Fibroblast of lung (primary cell): ENCODE measurements at regions not wholly inside any gene's neighbourhood (a gene's known extent, or its start where the extent isn't known, plus 50 kb on each side); places are given as distances from the start of the nearest gene placed in this dataset.

Source experiments
- CTCF ChIP-seq, 2 donors: IDR thresholded peaks in 1 of 2; conservative IDR thresholded peaks in 1 of 2; 1 replicate in 1 of 2; 2 replicates in 1 of 2; pipeline ENCODE4 v1.5.1; 2011 to 2012; ENCODE audit warnings: low read length in 2 of 2, control low read depth in 1 of 2, inconsistent platforms in 1 of 2, low read depth in 1 of 2, mild to moderate bottlenecking in 1 of 2
- EZH2 ChIP-seq: IDR thresholded peaks from 2 replicates; pipeline ENCODE4 v1.5.1; 2012; ENCODE audit warnings: low read length, control low read depth, mild to moderate bottlenecking; ENCODE audit errors: missing control alignments

GRCh38 chr5:61597684-61598083 is 265.6 kb downstream of the ZSWIM6 start:
- TF ChIP-seq CTCF (conservative IDR thresholded peaks at IDR 0.05 in 1 of 2, IDR thresholded peaks at IDR 0.05 in 1 of 2; ENCODE audit: low read depth in 1 of 2, low read length in 2 of 2) (no peak), EZH2 (no peak)
